HL-60 (cell line): ENCODE measurements at regions not wholly inside any gene's neighbourhood (a gene's known extent, or its start where the extent isn't known, plus 50 kb on each side); places are given as distances from the start of the nearest gene placed in this dataset.
"Not testable (repeated sequence)": the region's sequence is repeated elsewhere in the genome, so short reads cannot be mapped to it uniquely, and the experiment has no call there.

Source experiments
- GABPA ChIP-seq: IDR thresholded peaks from 2 replicates; pipeline ENCODE4 v1.6.1; 2012; ENCODE audit warnings: low read depth
- TF ChIP-seq, protein P1 (sequence below): IDR thresholded peaks from one replicate; pipeline ENCODE4 v1.5.1; 2011; ENCODE audit warnings: low read length, control low read depth, inconsistent platforms; ENCODE audit not compliant: insufficient read depth

DNA sequence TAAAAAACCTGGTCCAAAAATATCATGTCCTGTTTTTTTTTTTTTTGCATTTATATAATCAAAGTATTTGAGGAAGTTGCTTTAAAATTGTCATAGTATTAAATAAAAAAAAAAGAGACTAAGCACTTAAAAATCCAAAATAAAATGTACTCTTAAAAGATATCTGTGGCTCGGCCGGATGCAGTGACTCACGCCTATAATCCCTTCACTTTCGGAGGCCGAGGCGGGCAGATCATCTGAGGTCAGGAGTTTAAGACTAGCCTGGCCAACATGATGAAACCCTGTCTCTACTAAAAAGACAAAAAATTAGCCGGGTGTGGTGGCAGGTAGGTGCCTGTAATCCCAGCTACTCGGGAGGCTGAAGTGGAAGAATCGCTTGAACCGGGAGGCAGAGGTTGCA is 1651.3 kb upstream of the WWC1 start:
- TF ChIP-seq, protein P1, sequence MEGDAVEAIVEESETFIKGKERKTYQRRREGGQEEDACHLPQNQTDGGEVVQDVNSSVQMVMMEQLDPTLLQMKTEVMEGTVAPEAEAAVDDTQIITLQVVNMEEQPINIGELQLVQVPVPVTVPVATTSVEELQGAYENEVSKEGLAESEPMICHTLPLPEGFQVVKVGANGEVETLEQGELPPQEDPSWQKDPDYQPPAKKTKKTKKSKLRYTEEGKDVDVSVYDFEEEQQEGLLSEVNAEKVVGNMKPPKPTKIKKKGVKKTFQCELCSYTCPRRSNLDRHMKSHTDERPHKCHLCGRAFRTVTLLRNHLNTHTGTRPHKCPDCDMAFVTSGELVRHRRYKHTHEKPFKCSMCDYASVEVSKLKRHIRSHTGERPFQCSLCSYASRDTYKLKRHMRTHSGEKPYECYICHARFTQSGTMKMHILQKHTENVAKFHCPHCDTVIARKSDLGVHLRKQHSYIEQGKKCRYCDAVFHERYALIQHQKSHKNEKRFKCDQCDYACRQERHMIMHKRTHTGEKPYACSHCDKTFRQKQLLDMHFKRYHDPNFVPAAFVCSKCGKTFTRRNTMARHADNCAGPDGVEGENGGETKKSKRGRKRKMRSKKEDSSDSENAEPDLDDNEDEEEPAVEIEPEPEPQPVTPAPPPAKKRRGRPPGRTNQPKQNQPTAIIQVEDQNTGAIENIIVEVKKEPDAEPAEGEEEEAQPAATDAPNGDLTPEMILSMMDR, result not testable (repeated sequence)
- not testable (repeated sequence) for TF ChIP-seq GABPA
